ENCODE measurements at regions not wholly inside any gene's neighbourhood (a gene's known extent, or its start where the extent isn't known, plus 50 kb on each side); places are given as distances from the start of the nearest gene placed in this dataset.

DNA sequence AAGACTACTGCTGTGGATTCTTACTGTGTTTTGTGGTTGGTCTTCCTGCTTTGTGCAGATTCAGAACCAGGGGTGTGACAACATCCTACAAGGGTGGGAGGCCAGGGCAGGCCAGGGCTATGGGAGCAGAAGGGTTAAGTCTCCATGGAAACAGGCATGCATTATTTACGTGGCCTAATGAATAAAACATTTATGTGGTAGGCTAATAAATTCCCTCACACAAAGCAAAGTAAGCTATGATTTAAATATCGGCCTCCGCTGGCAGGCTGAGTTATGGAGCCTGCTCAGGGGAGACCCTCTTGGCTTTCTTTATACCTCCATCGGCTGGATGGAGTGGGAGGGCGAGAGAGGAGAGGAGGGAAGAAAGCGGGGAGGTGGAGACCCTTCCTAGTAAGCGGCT, 230.3 kb upstream of the MVB12B start:
- TF ChIP-seq, protein P1, sequence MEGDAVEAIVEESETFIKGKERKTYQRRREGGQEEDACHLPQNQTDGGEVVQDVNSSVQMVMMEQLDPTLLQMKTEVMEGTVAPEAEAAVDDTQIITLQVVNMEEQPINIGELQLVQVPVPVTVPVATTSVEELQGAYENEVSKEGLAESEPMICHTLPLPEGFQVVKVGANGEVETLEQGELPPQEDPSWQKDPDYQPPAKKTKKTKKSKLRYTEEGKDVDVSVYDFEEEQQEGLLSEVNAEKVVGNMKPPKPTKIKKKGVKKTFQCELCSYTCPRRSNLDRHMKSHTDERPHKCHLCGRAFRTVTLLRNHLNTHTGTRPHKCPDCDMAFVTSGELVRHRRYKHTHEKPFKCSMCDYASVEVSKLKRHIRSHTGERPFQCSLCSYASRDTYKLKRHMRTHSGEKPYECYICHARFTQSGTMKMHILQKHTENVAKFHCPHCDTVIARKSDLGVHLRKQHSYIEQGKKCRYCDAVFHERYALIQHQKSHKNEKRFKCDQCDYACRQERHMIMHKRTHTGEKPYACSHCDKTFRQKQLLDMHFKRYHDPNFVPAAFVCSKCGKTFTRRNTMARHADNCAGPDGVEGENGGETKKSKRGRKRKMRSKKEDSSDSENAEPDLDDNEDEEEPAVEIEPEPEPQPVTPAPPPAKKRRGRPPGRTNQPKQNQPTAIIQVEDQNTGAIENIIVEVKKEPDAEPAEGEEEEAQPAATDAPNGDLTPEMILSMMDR (IDR thresholded peaks at IDR 0.05) = no peak
- no peak for TF ChIP-seq EZH2 (IDR thresholded peaks at IDR 0.05; ENCODE audit: borderline replicate concordance, insufficient read depth, low read depth, low read length, poor library complexity, severe bottlenecking)
